Endodermal cell (in vitro differentiated cells): ENCODE measurements at regions not wholly inside any gene's neighbourhood (a gene's known extent, or its start where the extent isn't known, plus 50 kb on each side); places are given as distances from the start of the nearest gene placed in this dataset.
A peak's percentile ranks its signal among the peaks of the same experiment; 100 is the strongest.

Experiments used
- DNase-seq: peaks from one replicate; pipeline ENCODE4 v3.0.0-alpha.2; 2017
- H3K27ac ChIP-seq: 2 replicates; pipeline ENCODE4 v1.5.1; 2013; ENCODE audit warnings: mild to moderate bottlenecking, low read depth, low read length, moderate library complexity
- H3K27me3 ChIP-seq: 2 replicates; pipeline ENCODE4 v1.6.1; 2013; ENCODE audit warnings: mild to moderate bottlenecking, low read length, moderate library complexity; ENCODE audit not compliant: insufficient read depth, control insufficient read depth, poor library complexity, severe bottlenecking
- H3K36me3 ChIP-seq: 2 replicates; pipeline ENCODE4 v1.7.0; 2013; ENCODE audit warnings: mild to moderate bottlenecking, low read length, moderate library complexity; ENCODE audit not compliant: control insufficient read depth, insufficient read depth
- H3K4me1 ChIP-seq: one replicate; pipeline ENCODE4 v1.7.0; 2013; ENCODE audit warnings: low read length; ENCODE audit not compliant: control insufficient read depth, insufficient read depth
- H3K4me3 ChIP-seq: 2 replicates; pipeline ENCODE4 v1.5.1; 2013; ENCODE audit warnings: mild to moderate bottlenecking, low read length, moderate library complexity
- H3K9ac ChIP-seq: 2 replicates; pipeline ENCODE4 v1.6.1; 2013; ENCODE audit warnings: mild to moderate bottlenecking, low read length, moderate library complexity; ENCODE audit not compliant: poor library complexity, severe bottlenecking; ENCODE audit errors: extremely low read depth
- H3K9me3 ChIP-seq: 2 replicates; pipeline ENCODE4 v1.6.1; 2013; ENCODE audit warnings: mild to moderate bottlenecking, low read length, moderate library complexity; ENCODE audit not compliant: control insufficient read depth
- H3K27ac Mint-ChIP-seq: 2 replicates; pipeline ENCODE4 v1.8.0; 2020; ENCODE audit warnings: mixed read lengths
- H3K27me3 Mint-ChIP-seq: 2 replicates; pipeline ENCODE4 v1.8.0; 2021; ENCODE audit warnings: mild to moderate bottlenecking, mixed read lengths; ENCODE audit not compliant: insufficient read depth
- H3K36me3 Mint-ChIP-seq: 2 replicates; pipeline ENCODE4 v1.8.0; 2020; ENCODE audit warnings: low read depth, mixed read lengths
- H3K4me1 Mint-ChIP-seq: 2 replicates; pipeline ENCODE4 v1.8.0; 2020; ENCODE audit warnings: mixed read lengths
- H3K4me3 Mint-ChIP-seq: 2 replicates; pipeline ENCODE4 v1.8.0; 2020; ENCODE audit warnings: mild to moderate bottlenecking, moderate library complexity, mixed read lengths
- H3K9me3 Mint-ChIP-seq: 2 replicates; pipeline ENCODE4 v1.8.0; 2020; ENCODE audit warnings: mild to moderate bottlenecking, mixed read lengths
- WGBS, 2 experiments: methylation state at CpG; one replicate each; pipeline versions ENCODE4 v1.1.5 to v1.1.7; 2013; ENCODE audit warnings: missing lambda C conversion rate in 2 of 2, mixed read lengths in 1 of 2; ENCODE audit not compliant: insufficient coverage in 1 of 2, insufficient read length in 1 of 2; 5-methylcytosine and 5-hydroxymethylcytosine counted together
- TF ChIP-seq, protein P1 (sequence below): fragments of 200-600 bp; sonication (generic); conservative IDR thresholded peaks from 2 replicates; pipeline ENCODE4 v1.5.0; 2021; ENCODE audit warnings: antibody characterized with exemption, mild to moderate bottlenecking

DNA sequence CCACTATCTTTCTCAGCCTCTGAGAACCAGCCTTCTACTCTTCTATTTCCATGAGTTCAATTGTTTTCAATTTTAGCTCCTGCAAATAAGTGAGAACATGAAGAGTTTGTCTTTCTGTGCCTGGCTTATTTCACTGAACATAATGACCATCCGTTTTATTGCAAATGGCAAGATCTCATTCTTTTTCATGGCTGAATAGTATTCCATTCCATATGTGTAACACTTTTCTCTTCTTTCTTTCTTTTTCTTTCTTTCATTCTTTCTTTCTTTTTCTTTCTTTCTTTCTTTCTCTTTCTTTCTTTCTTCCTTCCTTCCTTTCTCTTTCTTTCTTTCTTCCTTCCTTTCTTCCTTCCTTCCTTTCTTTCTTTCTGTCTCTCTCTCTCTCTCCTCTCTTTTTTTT lies 228.7 kb downstream of the SHOX start:
- Mint-ChIP-seq H3K4me3 (no peak overlapping the region), H3K9me3 (no peaks in the 10 kb centered on the region), H3K27me3 (peaks cover 5% of the 10 kb centered on the region), H3K4me1 (no peaks in the 10 kb centered on the region), H3K27ac (no peak overlapping the region), H3K36me3 (no peaks in the 10 kb centered on the region)
- 90 to 91% methylated on average over 1 of the region's 1 CpG for WGBS, 2 experiments
- no peaks in the 10 kb centered on the region for H3K27me3 ChIP-seq
- no peak overlapping the region for H3K9ac ChIP-seq
- no peak overlapping the region for H3K27ac ChIP-seq
- H3K4me1 ChIP-seq = no peaks in the 10 kb centered on the region
- no peaks in the 10 kb centered on the region for H3K9me3 ChIP-seq
- DNase-seq = no peak
- no peaks in the 10 kb centered on the region for H3K36me3 ChIP-seq
- TF ChIP-seq, protein P1, sequence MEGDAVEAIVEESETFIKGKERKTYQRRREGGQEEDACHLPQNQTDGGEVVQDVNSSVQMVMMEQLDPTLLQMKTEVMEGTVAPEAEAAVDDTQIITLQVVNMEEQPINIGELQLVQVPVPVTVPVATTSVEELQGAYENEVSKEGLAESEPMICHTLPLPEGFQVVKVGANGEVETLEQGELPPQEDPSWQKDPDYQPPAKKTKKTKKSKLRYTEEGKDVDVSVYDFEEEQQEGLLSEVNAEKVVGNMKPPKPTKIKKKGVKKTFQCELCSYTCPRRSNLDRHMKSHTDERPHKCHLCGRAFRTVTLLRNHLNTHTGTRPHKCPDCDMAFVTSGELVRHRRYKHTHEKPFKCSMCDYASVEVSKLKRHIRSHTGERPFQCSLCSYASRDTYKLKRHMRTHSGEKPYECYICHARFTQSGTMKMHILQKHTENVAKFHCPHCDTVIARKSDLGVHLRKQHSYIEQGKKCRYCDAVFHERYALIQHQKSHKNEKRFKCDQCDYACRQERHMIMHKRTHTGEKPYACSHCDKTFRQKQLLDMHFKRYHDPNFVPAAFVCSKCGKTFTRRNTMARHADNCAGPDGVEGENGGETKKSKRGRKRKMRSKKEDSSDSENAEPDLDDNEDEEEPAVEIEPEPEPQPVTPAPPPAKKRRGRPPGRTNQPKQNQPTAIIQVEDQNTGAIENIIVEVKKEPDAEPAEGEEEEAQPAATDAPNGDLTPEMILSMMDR = no peak
- no peak overlapping the region for H3K4me3 ChIP-seq

DNA sequence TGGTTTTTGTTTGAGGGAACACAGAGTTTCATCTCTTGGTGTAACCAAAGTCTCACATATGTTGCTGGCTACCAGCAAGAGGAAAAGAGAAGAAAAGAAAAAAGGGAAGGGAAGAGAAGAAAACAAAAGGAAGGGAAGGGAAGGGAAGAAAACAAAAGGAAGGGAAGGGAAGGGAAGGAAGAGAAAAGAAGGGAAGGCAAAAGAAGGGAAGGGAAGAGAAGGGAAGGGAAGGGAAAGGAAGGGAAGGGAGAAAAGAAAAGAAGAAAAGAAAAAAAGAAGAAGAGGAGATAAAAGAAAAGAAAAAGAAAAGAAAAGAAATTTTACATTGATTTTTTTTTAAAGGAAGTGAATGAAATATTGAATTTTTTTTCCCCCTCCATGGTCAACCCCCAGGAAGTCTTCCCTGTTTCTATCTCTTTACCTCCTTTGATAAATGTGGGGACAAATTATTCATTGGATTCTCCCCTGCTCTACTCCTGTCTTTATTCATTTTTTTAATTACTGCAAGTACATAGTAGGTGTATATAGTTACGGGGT lies 228.0 kb downstream of the SHOX start:
- H3K4me1 Mint-ChIP-seq = no peaks in the 10 kb centered on the region
- TF ChIP-seq, protein P1 = no peak

DNA sequence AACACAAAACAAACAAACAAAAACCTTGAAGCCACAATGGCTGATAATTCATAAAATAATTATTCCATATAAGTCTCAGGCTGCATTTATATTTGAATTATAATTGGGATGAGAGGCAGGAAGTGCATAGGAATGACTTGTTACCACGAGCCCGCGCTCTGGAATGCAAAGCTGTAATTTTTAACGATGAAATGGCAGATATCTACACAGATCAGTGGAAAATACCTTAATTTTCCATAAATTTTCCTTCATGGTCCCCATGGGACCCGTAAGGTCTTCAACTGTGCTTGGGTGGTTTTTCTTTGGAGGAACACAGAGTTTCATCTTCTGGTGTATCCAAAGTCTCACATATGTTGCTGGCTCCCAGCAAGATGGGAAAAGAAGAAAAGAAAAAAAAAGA lies 226.8 kb downstream of the SHOX start:
- Mint-ChIP-seq H3K9me3 (no peaks in the 10 kb centered on the region), H3K4me3 (no peak overlapping the region), H3K27me3 (peaks cover 10% of the 10 kb centered on the region), H3K36me3 (no peaks in the 10 kb centered on the region), H3K4me1 (no peaks in the 10 kb centered on the region), H3K27ac (no peak overlapping the region)
- H3K9ac ChIP-seq = no peak overlapping the region
- 88 to 100% methylated on average over 3 to 5 of the region's 5 CpGs for WGBS, 2 experiments
- no peaks in the 10 kb centered on the region for H3K4me1 ChIP-seq
- no peaks in the 10 kb centered on the region for H3K9me3 ChIP-seq
- H3K4me3 ChIP-seq = no peak overlapping the region
- peak; percentile 11 for DNase-seq
- H3K36me3 ChIP-seq = no peaks in the 10 kb centered on the region
- no peak overlapping the region for H3K27ac ChIP-seq
- TF ChIP-seq, protein P1 = no peak
- no peaks in the 10 kb centered on the region for H3K27me3 ChIP-seq

More for the DNA sequence above, 228.0 kb downstream of the SHOX start:
- no peaks in the 10 kb centered on the region for H3K9me3 ChIP-seq
- H3K9ac ChIP-seq = no peak overlapping the region
- no peaks in the 10 kb centered on the region for H3K27me3 ChIP-seq
- WGBS, 2 experiments = 100% methylated on average over 1 of the region's 1 CpG
- Mint-ChIP-seq H3K9me3 (no peaks in the 10 kb centered on the region), H3K27me3 (peaks cover 10% of the 10 kb centered on the region), H3K4me3 (no peak overlapping the region), H3K36me3 (no peaks in the 10 kb centered on the region), H3K27ac (no peak overlapping the region)
- H3K4me3 ChIP-seq = no peak overlapping the region
- H3K36me3 ChIP-seq = no peaks in the 10 kb centered on the region
- no peak for DNase-seq
- no peaks in the 10 kb centered on the region for H3K4me1 ChIP-seq
- H3K27ac ChIP-seq = no peak overlapping the region
